ENCODE measurements at regions not wholly inside any gene's neighbourhood (a gene's known extent, or its start where the extent isn't known, plus 50 kb on each side); places are given as distances from the start of the nearest gene placed in this dataset.
A peak's percentile ranks its signal among the peaks of the same experiment; 100 is the strongest.

DNA sequence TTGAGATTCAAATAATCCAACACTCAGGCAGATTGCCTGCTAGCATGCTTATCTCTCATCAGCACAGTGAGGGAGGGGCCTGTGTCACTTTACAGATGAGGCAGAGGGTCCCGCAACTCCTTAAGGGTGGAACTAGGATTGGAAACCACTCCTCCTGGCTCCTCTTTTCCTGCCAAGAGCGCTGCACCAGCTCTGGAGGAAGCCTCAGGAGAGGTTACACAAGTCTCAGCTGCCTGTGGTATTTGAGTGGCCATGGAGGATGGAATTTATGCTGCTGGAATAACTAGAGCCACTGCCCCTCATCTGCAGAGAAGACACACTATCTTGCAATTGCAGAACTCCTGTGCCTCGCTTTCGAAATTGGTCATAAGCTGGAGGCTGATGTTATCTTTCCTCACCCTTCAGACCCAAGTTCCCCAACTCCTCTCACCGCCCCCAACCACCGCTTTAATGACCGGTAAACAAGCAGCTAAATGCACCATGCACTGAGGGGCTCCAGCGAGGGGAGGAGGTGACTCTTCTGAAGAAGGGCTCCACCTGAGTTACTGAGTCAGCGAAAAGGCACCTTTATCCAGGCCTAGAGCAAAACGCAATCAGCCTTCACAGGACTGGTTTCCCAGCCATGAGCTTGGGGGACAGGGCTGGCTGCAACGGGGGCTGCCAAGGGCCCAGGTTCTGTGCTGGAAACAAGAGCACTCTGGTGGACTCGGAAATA is 245.8 kb downstream of the SOX11 start:
- H3K4me2 ChIP-seq (ENCODE audit: low read length), result no peak overlapping the region
- no peaks in the 10 kb centered on the region for H3K27me3 ChIP-seq (ENCODE audit: insufficient read depth, low read length)
- no peaks in the 10 kb centered on the region for H3K4me1 ChIP-seq (ENCODE audit: insufficient read depth, low read length)
- no peak for TF ChIP-seq EZH2 (IDR thresholded peaks at IDR 0.05; ENCODE audit: insufficient read depth, low read length)
- TF ChIP-seq, protein P1, sequence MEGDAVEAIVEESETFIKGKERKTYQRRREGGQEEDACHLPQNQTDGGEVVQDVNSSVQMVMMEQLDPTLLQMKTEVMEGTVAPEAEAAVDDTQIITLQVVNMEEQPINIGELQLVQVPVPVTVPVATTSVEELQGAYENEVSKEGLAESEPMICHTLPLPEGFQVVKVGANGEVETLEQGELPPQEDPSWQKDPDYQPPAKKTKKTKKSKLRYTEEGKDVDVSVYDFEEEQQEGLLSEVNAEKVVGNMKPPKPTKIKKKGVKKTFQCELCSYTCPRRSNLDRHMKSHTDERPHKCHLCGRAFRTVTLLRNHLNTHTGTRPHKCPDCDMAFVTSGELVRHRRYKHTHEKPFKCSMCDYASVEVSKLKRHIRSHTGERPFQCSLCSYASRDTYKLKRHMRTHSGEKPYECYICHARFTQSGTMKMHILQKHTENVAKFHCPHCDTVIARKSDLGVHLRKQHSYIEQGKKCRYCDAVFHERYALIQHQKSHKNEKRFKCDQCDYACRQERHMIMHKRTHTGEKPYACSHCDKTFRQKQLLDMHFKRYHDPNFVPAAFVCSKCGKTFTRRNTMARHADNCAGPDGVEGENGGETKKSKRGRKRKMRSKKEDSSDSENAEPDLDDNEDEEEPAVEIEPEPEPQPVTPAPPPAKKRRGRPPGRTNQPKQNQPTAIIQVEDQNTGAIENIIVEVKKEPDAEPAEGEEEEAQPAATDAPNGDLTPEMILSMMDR (IDR thresholded peaks at IDR 0.05; ENCODE audit: insufficient read depth, low read depth, low read length), result no peak
- H2AFZ ChIP-seq (ENCODE audit: low read depth, low read length), result no peak overlapping the region
- no peaks in the 10 kb centered on the region for H3K9me3 ChIP-seq (ENCODE audit: insufficient read depth, low read depth, low read length)
- no peak overlapping the region for H3K27ac ChIP-seq (ENCODE audit: low read depth, low read length)
- H3K4me3 ChIP-seq (ENCODE audit: insufficient read depth, low read depth, low read length), result no peak overlapping the region
- no peak overlapping the region for H3K9ac ChIP-seq (ENCODE audit: low read length)
- H3K36me3 Mint-ChIP-seq (ENCODE audit: low read depth, unreplicated experiment), result no peaks in the 10 kb centered on the region
- H3K27ac Mint-ChIP-seq (ENCODE audit: unreplicated experiment), result no peak overlapping the region
- DNase-seq (ENCODE audit: low read depth), result peak; percentile 13
- no peaks in the 10 kb centered on the region for H4K20me1 ChIP-seq (ENCODE audit: insufficient read depth, low read length)
- no peaks in the 10 kb centered on the region for H3K4me1 Mint-ChIP-seq (ENCODE audit: low read depth, unreplicated experiment)
- H3K4me3 Mint-ChIP-seq (ENCODE audit: unreplicated experiment), result no peak overlapping the region
- H3K79me2 ChIP-seq (ENCODE audit: insufficient read depth, low read length), result no peaks in the 10 kb centered on the region
- no peak for FAIRE-seq
- peaks cover 5% of the 10 kb centered on the region for H3K9me3 Mint-ChIP-seq (ENCODE audit: unreplicated experiment)
- no peaks in the 10 kb centered on the region for H3K36me3 ChIP-seq (ENCODE audit: insufficient read depth, low read length)
- H3K27me3 Mint-ChIP-seq (ENCODE audit: low read depth, unreplicated experiment), result peaks cover 15% of the 10 kb centered on the region

GRCh38 chr2:5938566-5938896 is 246.3 kb downstream of the SOX11 start:
- no peak overlapping the region for H3K27ac Mint-ChIP-seq (ENCODE audit: unreplicated experiment)
- no peaks in the 10 kb centered on the region for H3K36me3 ChIP-seq (ENCODE audit: insufficient read depth, low read length)

GRCh38 chr2:5939553-5939952 is 247.4 kb downstream of the SOX11 start:
- Mint-ChIP-seq H3K27ac (ENCODE audit: unreplicated experiment) (no peak overlapping the region), H3K27me3 (ENCODE audit: low read depth, unreplicated experiment) (peaks cover 14% of the 10 kb centered on the region), H3K36me3 (ENCODE audit: low read depth, unreplicated experiment) (no peaks in the 10 kb centered on the region), H3K4me1 (ENCODE audit: low read depth, unreplicated experiment) (no peaks in the 10 kb centered on the region), H3K9me3 (ENCODE audit: unreplicated experiment) (peaks cover 6% of the 10 kb centered on the region), H3K4me3 (ENCODE audit: unreplicated experiment) (no peak overlapping the region)
- H3K9me3 ChIP-seq (ENCODE audit: insufficient read depth, low read depth, low read length), result no peaks in the 10 kb centered on the region
- H3K27ac ChIP-seq (ENCODE audit: low read depth, low read length), result no peak overlapping the region
- no peak overlapping the region for H2AFZ ChIP-seq (ENCODE audit: low read depth, low read length)
- H4K20me1 ChIP-seq (ENCODE audit: insufficient read depth, low read length), result no peaks in the 10 kb centered on the region
- no peak for TF ChIP-seq EZH2 (IDR thresholded peaks at IDR 0.05; ENCODE audit: insufficient read depth, low read length)
- TF ChIP-seq, protein P1 (IDR thresholded peaks at IDR 0.05; ENCODE audit: insufficient read depth, low read depth, low read length), result no peak
- FAIRE-seq (no peak), DNase-seq (ENCODE audit: low read depth) (no peak)
- H3K27me3 ChIP-seq (ENCODE audit: insufficient read depth, low read length), result no peaks in the 10 kb centered on the region
- H3K36me3 ChIP-seq (ENCODE audit: insufficient read depth, low read length), result no peaks in the 10 kb centered on the region
- H3K4me1 ChIP-seq (ENCODE audit: insufficient read depth, low read length), result no peaks in the 10 kb centered on the region
- H3K4me2 ChIP-seq (ENCODE audit: low read length), result no peak overlapping the region
- H3K79me2 ChIP-seq (ENCODE audit: insufficient read depth, low read length), result no peaks in the 10 kb centered on the region
- H3K4me3 ChIP-seq (ENCODE audit: insufficient read depth, low read depth, low read length), result no peak overlapping the region
- no peak overlapping the region for H3K9ac ChIP-seq (ENCODE audit: low read length)

More at GRCh38 chr2:5938566-5938896, 246.3 kb downstream of the SOX11 start:
- H3K36me3 Mint-ChIP-seq (ENCODE audit: low read depth, unreplicated experiment), result no peaks in the 10 kb centered on the region
- H3K4me1 ChIP-seq (ENCODE audit: insufficient read depth, low read length), result no peaks in the 10 kb centered on the region
- H3K4me3 Mint-ChIP-seq (ENCODE audit: unreplicated experiment), result no peak overlapping the region
- no peaks in the 10 kb centered on the region for H3K9me3 ChIP-seq (ENCODE audit: insufficient read depth, low read depth, low read length)
- peaks cover 6% of the 10 kb centered on the region for H3K9me3 Mint-ChIP-seq (ENCODE audit: unreplicated experiment)
- H3K27me3 Mint-ChIP-seq (ENCODE audit: low read depth, unreplicated experiment), result peaks cover 17% of the 10 kb centered on the region
- H3K27me3 ChIP-seq (ENCODE audit: insufficient read depth, low read length), result no peaks in the 10 kb centered on the region
- H4K20me1 ChIP-seq (ENCODE audit: insufficient read depth, low read length), result no peaks in the 10 kb centered on the region
- no peaks in the 10 kb centered on the region for H3K4me1 Mint-ChIP-seq (ENCODE audit: low read depth, unreplicated experiment)
- TF ChIP-seq EZH2 (IDR thresholded peaks at IDR 0.05; ENCODE audit: insufficient read depth, low read length), result no peak
- TF ChIP-seq, protein P1 (IDR thresholded peaks at IDR 0.05; ENCODE audit: insufficient read depth, low read depth, low read length), result no peak
- no peaks in the 10 kb centered on the region for H3K79me2 ChIP-seq (ENCODE audit: insufficient read depth, low read length)
- FAIRE-seq, result no peak
- no peak overlapping the region for H3K4me2 ChIP-seq (ENCODE audit: low read length)
- no peak overlapping the region for H3K4me3 ChIP-seq (ENCODE audit: insufficient read depth, low read depth, low read length)
- H3K27ac ChIP-seq (ENCODE audit: low read depth, low read length), result no peak overlapping the region
- H3K9ac ChIP-seq (ENCODE audit: low read length), result no peak overlapping the region
- DNase-seq (ENCODE audit: low read depth), result no peak
- H2AFZ ChIP-seq (ENCODE audit: low read depth, low read length), result no peak overlapping the region
